ENCODE measurements at regions not wholly inside any gene's neighbourhood (a gene's known extent, or its start where the extent isn't known, plus 50 kb on each side); places are given as distances from the start of the nearest gene placed in this dataset.

DNA sequence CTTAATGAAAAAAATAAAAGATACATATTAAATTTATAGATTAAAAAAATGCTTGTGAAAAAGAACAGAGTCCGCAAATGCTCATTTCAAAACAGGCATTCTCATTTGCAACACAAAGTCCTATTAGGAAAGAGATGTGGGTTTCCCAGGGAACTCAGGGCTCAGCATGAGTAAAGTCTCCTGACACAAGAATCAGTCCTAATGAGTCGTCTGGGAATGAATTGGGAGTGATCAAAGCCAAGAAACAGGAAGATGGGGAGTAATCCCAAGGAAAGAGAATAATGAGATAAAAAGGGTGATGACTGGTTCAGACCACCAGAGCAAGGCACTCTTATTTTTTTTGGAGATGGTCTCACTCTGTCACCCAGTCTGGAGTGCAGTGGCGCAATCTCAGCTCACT lies 443.7 kb downstream of the NR2F2 start:
- no peak for DNase-seq (ENCODE audit: low read depth, low spot score)
- H3K36me3 ChIP-seq (ENCODE audit: control insufficient read depth in 2 of 2, extremely low read depth in 1 of 2, insufficient read depth in 2 of 2, low read length in 2 of 2), result no peaks in the 10 kb centered on the region
- no peaks in the 10 kb centered on the region for H3K9me3 ChIP-seq (replicated peaks; ENCODE audit: control insufficient read depth, insufficient read depth, low read length)
- dilution Hi-C loops (cut with MboI; ENCODE audit: extremely low pct_ligation_motif_present, low sequenced_read_pairs) (no loop called here), intact Hi-C loops (cut with micrococcal nuclease) (no loop called here)
- FAIRE-seq, result no peak
- ChIA-PET POLR2A (no interaction called here), CTCF (no interaction called here)
- H4K20me1 ChIP-seq (replicated peaks; ENCODE audit: control insufficient read depth, extremely low read depth, insufficient read depth, low read length), result no peaks in the 10 kb centered on the region
- H3K4me3 ChIP-seq (replicated peaks in 1 of 3; ENCODE audit: insufficient read depth in 1 of 3, low read depth in 1 of 3, low read length in 3 of 3), result no peak overlapping the region
- TF ChIP-seq FOS (IDR thresholded peaks at IDR 0.05; ENCODE audit: borderline replicate concordance, insufficient read depth, low read length) (no peak), POLR2A (IDR thresholded peaks at IDR 0.05; ENCODE audit: low read depth, low read length) (no peak), POLR2AphosphoS5 (IDR thresholded peaks at IDR 0.05; ENCODE audit: insufficient read depth, low read depth, low read length) (no peak), CTCF (IDR thresholded peaks at IDR 0.05; ENCODE audit: extremely low read depth in 1 of 2, insufficient read depth in 1 of 2, low read depth in 1 of 2, low read length in 2 of 2) (no peak), EZH2 (IDR thresholded peaks at IDR 0.05; ENCODE audit: borderline replicate concordance, low read depth, low read length, severe bottlenecking) (no peak), GATA2 (IDR thresholded peaks at IDR 0.05; ENCODE audit: insufficient read depth, insufficient read length, low read depth, low read length) (no peak), MYC (IDR thresholded peaks at IDR 0.05; ENCODE audit: low read depth, low read length) (no peak), JUN (IDR thresholded peaks at IDR 0.05; ENCODE audit: borderline replicate concordance, insufficient read depth, insufficient read length, low read depth) (no peak)
- TF ChIP-seq, protein P1, sequence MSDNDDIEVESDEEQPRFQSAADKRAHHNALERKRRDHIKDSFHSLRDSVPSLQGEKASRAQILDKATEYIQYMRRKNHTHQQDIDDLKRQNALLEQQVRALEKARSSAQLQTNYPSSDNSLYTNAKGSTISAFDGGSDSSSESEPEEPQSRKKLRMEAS (IDR thresholded peaks at IDR 0.05; ENCODE audit: insufficient read depth, insufficient read length), result no peak
- H3K9me1 ChIP-seq (replicated peaks; ENCODE audit: control insufficient read depth, extremely low read depth, insufficient read depth, low read length), result no peaks in the 10 kb centered on the region
- no TSS peak for BruUV-seq (replicated peaks)
- H3K79me2 ChIP-seq (ENCODE audit: control insufficient read depth, insufficient read depth, low read length), result no peaks in the 10 kb centered on the region
- H2AFZ ChIP-seq (ENCODE audit: low read depth, low read length), result no peak overlapping the region
- H3K4me1 ChIP-seq (ENCODE audit: control insufficient read depth, extremely low read depth, insufficient read depth, low read length), result no peaks in the 10 kb centered on the region
- H3K4me2 ChIP-seq (ENCODE audit: insufficient read depth, low read length), result no peak overlapping the region
- no peak overlapping the region for H3K9ac ChIP-seq (replicated peaks; ENCODE audit: extremely low read depth, insufficient read depth, low read length)
- no peaks in the 10 kb centered on the region for H3K27me3 ChIP-seq (ENCODE audit: control insufficient read depth in 2 of 2, insufficient read depth in 2 of 2, low read length in 2 of 2)
- no peak overlapping the region for H3K27ac ChIP-seq (ENCODE audit: insufficient read depth, low read depth, low read length)

Measured in endothelial cell of umbilical vein (primary cell).